T47D (cell line): ENCODE measurements at regions not wholly inside any gene's neighbourhood (a gene's known extent, or its start where the extent isn't known, plus 50 kb on each side); places are given as distances from the start of the nearest gene placed in this dataset.

Experiments used
- DNase-seq, 2 experiments: peaks; one replicate each; pipeline versions ENCODE4 v3.0.0 to v3.0.0-alpha.2; 2011 to 2012; ENCODE audit warnings: low read depth in 1 of 2, low spot score in 1 of 2
- JUND ChIP-seq: IDR thresholded peaks from 2 replicates; pipeline ENCODE4 v1.6.1; 2012; ENCODE audit warnings: low read depth
- in situ Hi-C: cut with HindIII; loops from 2 replicates; pipeline ENCODE4 v1.10.0; 2016; ENCODE audit warnings: low sequenced_read_pairs, low pct_unique_long_range_greater_than_20kb

GRCh38 chr9:87319656-87320055 lies 178.0 kb upstream of the DAPK1 start:
- no peak for TF ChIP-seq JUND
- DNase-seq, result no peak
- in situ Hi-C loops, result no loop called here

GRCh38 chr9:87320146-87320884 lies 177.4 kb upstream of the DAPK1 start:
- no peak for DNase-seq
- in situ Hi-C loops, result no loop called here
- TF ChIP-seq JUND, result no peak

GRCh38 chr9:87322840-87323635 lies 174.6 kb upstream of the DAPK1 start:
- in situ Hi-C loops, result no loop called here
- no peak for TF ChIP-seq JUND
- DNase-seq, result no peak

DNA sequence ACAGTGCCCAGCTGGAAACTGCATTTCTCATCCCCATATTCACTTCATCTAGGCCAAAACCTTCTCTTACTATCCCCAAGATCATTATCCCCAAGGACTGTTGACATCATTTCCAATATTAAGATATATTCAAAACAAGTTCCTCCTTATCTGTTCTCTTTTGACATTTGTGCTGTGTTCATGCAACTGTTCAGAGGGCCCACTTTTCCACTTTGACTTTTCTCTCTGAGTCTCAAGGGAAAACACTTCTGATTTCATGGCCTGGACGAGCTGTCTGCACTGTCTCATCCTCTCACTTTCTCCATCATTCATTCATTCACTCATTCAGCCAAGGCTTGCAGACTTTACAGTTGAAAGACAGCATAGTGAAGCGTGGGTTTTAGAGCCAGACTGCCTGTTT lies 173.7 kb upstream of the DAPK1 start:
- in situ Hi-C loops, result no loop called here
- no peak for TF ChIP-seq JUND
- no peak for DNase-seq

DNA sequence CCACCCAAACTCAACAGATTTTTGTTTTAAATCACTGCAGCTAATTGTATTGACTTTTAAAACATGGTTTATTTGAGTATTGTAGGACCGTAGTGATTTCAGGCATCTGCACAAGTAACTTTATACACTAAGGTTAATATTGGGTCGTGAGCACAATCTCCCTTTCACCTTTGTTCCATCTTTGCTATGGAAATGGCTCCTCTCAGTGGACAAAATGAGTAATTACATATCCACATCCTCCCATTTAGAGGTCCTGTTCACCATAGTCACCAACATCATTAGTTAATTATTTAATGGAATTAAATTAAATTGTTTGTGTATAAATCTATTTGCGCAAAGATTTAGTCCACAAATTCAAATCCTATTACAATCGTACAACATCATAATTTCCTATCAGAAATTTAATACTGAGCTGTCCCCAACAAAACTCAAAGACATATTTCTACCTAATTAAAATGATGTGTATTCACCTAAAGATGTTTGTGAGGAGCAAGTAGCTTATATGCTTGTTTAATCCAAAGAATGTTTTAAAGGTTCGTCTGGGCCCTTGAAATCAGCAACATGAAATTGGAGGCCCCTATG lies 173.0 kb upstream of the DAPK1 start:
- DNase-seq, result peak; percentile 7 to 67
- in situ Hi-C loops, result no loop called here

GRCh38 chr9:87327575-87328125 lies 170.0 kb upstream of the DAPK1 start:
- DNase-seq, result no peak
- in situ Hi-C loops, result no loop called here
- TF ChIP-seq JUND, result no peak

More for the DNA sequence above, 173.0 kb upstream of the DAPK1 start:
- TF ChIP-seq JUND, result no peak

DNA sequence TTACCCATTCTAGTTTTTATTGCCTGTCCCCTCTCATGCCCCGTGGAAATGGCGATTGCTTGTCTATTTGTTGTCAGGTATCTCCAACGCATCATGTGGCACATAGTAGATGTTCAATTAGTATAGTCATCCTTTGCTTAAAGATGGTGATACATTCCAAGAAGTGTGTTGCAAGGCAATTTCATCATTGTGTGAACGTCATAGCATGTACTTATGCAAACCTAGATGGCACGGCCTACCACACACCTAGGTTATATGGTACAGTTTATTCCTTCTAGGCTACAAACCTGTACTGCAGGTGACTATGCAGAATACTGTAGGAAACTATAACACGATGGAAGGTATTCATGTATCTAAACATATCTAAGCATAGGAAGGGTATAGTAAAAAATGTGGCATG lies 163.9 kb upstream of the DAPK1 start:
- no peak for DNase-seq
- in situ Hi-C loops, result no loop called here
- TF ChIP-seq JUND, result no peak

- DNase-seq, result no peak
Observed at GRCh38 chr9:87334366-87334765, 163.3 kb upstream of the DAPK1 start.

DNA sequence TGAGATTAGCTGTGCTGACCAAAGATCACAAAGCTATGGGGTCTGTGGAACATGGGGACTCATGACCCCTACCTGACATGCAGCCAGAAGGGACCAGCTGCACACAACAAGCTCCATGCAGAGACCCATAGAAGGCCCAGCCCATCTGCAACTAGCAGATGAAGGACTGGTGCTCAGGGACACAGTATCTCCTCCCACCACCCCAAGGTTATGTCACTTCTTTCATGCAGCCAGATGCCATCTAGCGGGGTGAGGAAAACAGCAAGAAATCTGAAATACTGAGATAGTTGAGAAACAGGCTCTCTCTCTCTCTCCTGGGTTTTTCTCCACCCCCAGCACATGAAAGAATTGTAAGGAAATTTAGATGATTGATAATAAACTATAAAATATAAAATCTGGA lies 161.3 kb upstream of the DAPK1 start:
- in situ Hi-C loops, result no loop called here
- peak in 1 of 2 experiments; percentile 32 for DNase-seq
- TF ChIP-seq JUND, result no peak

More at GRCh38 chr9:87334366-87334765, 163.3 kb upstream of the DAPK1 start:
- in situ Hi-C loops, result no loop called here
- TF ChIP-seq JUND, result no peak

DNA sequence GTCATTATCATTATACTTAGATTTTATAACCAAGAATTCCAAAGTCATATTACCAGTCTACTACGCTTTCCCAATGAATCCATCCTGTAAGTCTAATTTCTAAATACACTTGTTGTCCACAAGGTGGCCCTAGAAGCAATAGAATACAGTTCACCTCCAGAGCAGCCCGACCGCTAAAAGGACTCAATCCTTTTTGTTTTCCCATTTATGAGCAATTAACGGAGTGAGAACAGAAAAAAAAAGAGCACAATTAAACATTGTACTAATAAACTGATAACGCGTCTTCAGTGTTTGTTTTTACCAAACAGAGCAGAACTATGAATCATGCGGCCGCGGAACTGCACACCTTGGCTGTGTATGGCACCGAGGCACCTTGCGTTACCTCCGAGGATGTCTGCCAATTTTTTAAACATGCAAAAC lies 160.7 kb upstream of the DAPK1 start:
- DNase-seq, result peak; percentile 11 to 71
- in situ Hi-C loops, result no loop called here

DNA sequence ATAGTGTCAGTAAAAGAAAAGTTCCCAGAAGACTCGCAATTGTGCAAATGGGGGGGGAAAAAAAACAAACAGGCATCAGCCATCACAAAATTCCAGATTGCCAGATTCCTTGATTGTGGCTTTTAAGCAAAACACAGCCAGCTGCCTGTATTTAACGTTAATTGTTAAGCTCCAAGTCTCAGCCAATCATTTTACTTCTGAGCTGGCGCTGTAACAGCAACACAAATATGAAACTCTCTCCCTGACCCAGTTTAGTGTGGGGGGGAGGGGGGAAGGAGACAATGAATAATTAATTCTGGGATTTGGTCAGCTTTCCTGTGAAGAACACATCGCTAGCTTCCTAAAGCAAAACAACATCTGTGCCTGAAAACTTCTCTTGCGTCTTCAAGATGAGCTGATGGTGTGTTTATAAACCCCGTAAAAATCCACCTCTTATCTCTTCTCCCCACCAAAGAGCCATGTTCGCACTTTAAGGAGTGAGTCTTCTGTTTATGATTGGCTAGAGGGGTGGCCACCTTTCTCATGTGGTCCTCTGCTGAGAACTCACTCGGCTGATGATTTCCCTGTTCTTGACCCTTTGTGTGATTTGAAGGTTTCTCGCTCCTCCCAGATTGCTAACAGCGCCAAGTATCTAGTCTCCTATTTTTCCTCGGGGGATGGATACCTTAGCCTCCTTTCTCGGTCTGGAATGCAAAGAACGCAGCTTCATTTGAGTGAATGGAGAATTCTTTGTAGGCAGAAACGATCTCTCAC lies 160.2 kb upstream of the DAPK1 start:
- DNase-seq, result peak in 1 of 2 experiments; percentile 28
- in situ Hi-C loops, result no loop called here

More for the DNA sequence above, 160.7 kb upstream of the DAPK1 start:
- TF ChIP-seq JUND, result no peak

GRCh38 chr9:87338088-87338989 lies 159.3 kb upstream of the DAPK1 start:
- in situ Hi-C loops, result no loop called here
- TF ChIP-seq JUND, result no peak

More for the DNA sequence above, 160.2 kb upstream of the DAPK1 start:
- TF ChIP-seq JUND, result no peak

More at GRCh38 chr9:87338088-87338989, 159.3 kb upstream of the DAPK1 start:
- DNase-seq, result no peak
